ENCODE measurements at regions not wholly inside any gene's neighbourhood (a gene's known extent, or its start where the extent isn't known, plus 50 kb on each side); places are given as distances from the start of the nearest gene placed in this dataset.

GRCh38 chr2:147297820-147298219 lies 547.0 kb upstream of the ACVR2A start:
- H4K20me1 ChIP-seq (ENCODE audit: control insufficient read depth, insufficient read depth, low read length, poor library complexity, severe bottlenecking), result no peaks in the 10 kb centered on the region
- no CpG with 5 or more reads among the region's 3 CpGs for WGBS (ENCODE audit: insufficient coverage)
- no peak overlapping the region for H3K4me2 ChIP-seq (replicated peaks; ENCODE audit: low read depth, low read length, poor library complexity, severe bottlenecking)
- H3K36me3 ChIP-seq (replicated peaks in 1 of 2; ENCODE audit: control extremely low read depth in 1 of 2, control insufficient read depth in 1 of 2, extremely low read depth in 1 of 2, insufficient read depth in 2 of 2, low read length in 1 of 2), result no peaks in the 10 kb centered on the region
- ChIA-PET POLR2A (no interaction called here), CTCF (no interaction called here)
- no peak overlapping the region for H2AFZ ChIP-seq (ENCODE audit: insufficient read depth, low read depth, low read length, poor library complexity, severe bottlenecking)
- no peak overlapping the region for H3K27ac ChIP-seq (ENCODE audit: low read length in 2 of 2)
- no peaks in the 10 kb centered on the region for H3K4me1 ChIP-seq (ENCODE audit: control insufficient read depth in 2 of 2, insufficient read depth in 2 of 2, low read length in 2 of 2)
- no peak overlapping the region for H3K27ac Mint-ChIP-seq
- H3K9me3 ChIP-seq (ENCODE audit: control extremely low read depth in 1 of 3, control insufficient read depth in 2 of 3, insufficient read depth in 1 of 3, low read length in 2 of 3), result peaks cover 0 to under 1% (median 0%) of the 10 kb centered on the region in 3 donors
- peaks cover 2% of the 10 kb centered on the region for H3K9me3 Mint-ChIP-seq (ENCODE audit: insufficient read depth)
- H3K4me1 Mint-ChIP-seq, result peaks cover 8% of the 10 kb centered on the region
- intact Hi-C loops (cut with micrococcal nuclease), result no loop called here
- H3K79me2 ChIP-seq (ENCODE audit: control insufficient read depth, insufficient read depth, low read length), result no peaks in the 10 kb centered on the region
- no peak overlapping the region for H3K4me3 Mint-ChIP-seq
- ATAC-seq (ENCODE audit: low read depth), result no peak
- DNase-seq, result no peak
- no peak overlapping the region for H3K9ac ChIP-seq (ENCODE audit: low read length)
- no peaks in the 10 kb centered on the region for H3K27me3 ChIP-seq (replicated peaks in 1 of 4; ENCODE audit: control extremely low read depth in 1 of 4, control insufficient read depth in 3 of 4, insufficient read depth in 4 of 4, low read length in 3 of 4)
- no peaks in the 10 kb centered on the region for H3K27me3 Mint-ChIP-seq
- no peak overlapping the region for H3K4me3 ChIP-seq (ENCODE audit: control extremely low read depth in 1 of 5, extremely low read depth in 1 of 5, insufficient read depth in 1 of 5, low read depth in 2 of 5, low read length in 4 of 5)
- no peak for TF ChIP-seq CTCF (IDR thresholded peaks at IDR 0.05)
- no peak for TF ChIP-seq EZH2 (IDR thresholded peaks at IDR 0.05; ENCODE audit: borderline replicate concordance, insufficient read depth, low read depth, low read length, poor library complexity, severe bottlenecking)

- TF ChIP-seq EZH2 (IDR thresholded peaks at IDR 0.05; ENCODE audit: borderline replicate concordance, insufficient read depth, low read depth, low read length, poor library complexity, severe bottlenecking), result no peak
- TF ChIP-seq CTCF (IDR thresholded peaks at IDR 0.05), result no peak
- H3K4me1 ChIP-seq (ENCODE audit: control insufficient read depth in 2 of 2, insufficient read depth in 2 of 2, low read length in 2 of 2), result no peaks in the 10 kb centered on the region
- intact Hi-C loops (cut with micrococcal nuclease), result no loop called here
These were observed 549.9 kb upstream of the ACVR2A start for GRCh38 chr2:147294825-147295392.

More at GRCh38 chr2:147294825-147295392, 549.9 kb upstream of the ACVR2A start:
- ChIA-PET CTCF (no interaction called here), POLR2A (no interaction called here)
- H2AFZ ChIP-seq (ENCODE audit: insufficient read depth, low read depth, low read length, poor library complexity, severe bottlenecking), result no peak overlapping the region
- peaks cover 8% of the 10 kb centered on the region for H3K4me1 Mint-ChIP-seq
- no peaks in the 10 kb centered on the region for H3K36me3 ChIP-seq (replicated peaks in 1 of 2; ENCODE audit: control extremely low read depth in 1 of 2, control insufficient read depth in 1 of 2, extremely low read depth in 1 of 2, insufficient read depth in 2 of 2, low read length in 1 of 2)
- peaks cover 0 to 3% (median 0%) of the 10 kb centered on the region in 3 donors for H3K9me3 ChIP-seq (ENCODE audit: control extremely low read depth in 1 of 3, control insufficient read depth in 2 of 3, insufficient read depth in 1 of 3, low read length in 2 of 3)
- H3K27ac ChIP-seq (ENCODE audit: low read length in 2 of 2), result no peak overlapping the region
- H3K27ac Mint-ChIP-seq, result no peak overlapping the region
- H3K4me2 ChIP-seq (replicated peaks; ENCODE audit: low read depth, low read length, poor library complexity, severe bottlenecking), result no peak overlapping the region
- DNase-seq (no peak), ATAC-seq (ENCODE audit: low read depth) (no peak)
- no peaks in the 10 kb centered on the region for H3K27me3 Mint-ChIP-seq
- H4K20me1 ChIP-seq (ENCODE audit: control insufficient read depth, insufficient read depth, low read length, poor library complexity, severe bottlenecking), result no peaks in the 10 kb centered on the region
- no peak overlapping the region for H3K4me3 Mint-ChIP-seq
- H3K9me3 Mint-ChIP-seq (ENCODE audit: insufficient read depth), result peaks cover 2% of the 10 kb centered on the region
- 60% methylated on average over 1 of the region's 2 CpGs for whole genome bisulfite sequencing (ENCODE audit: insufficient coverage)
- H3K9ac ChIP-seq (ENCODE audit: low read length), result no peak overlapping the region
- no peak overlapping the region for H3K4me3 ChIP-seq (ENCODE audit: control extremely low read depth in 1 of 5, extremely low read depth in 1 of 5, insufficient read depth in 1 of 5, low read depth in 2 of 5, low read length in 4 of 5)
- H3K79me2 ChIP-seq (ENCODE audit: control insufficient read depth, insufficient read depth, low read length), result no peaks in the 10 kb centered on the region
- no peaks in the 10 kb centered on the region for H3K27me3 ChIP-seq (replicated peaks in 1 of 4; ENCODE audit: control extremely low read depth in 1 of 4, control insufficient read depth in 3 of 4, insufficient read depth in 4 of 4, low read length in 3 of 4)
